HL-60 (cell line): ENCODE measurements at regions not wholly inside any gene's neighbourhood (a gene's known extent, or its start where the extent isn't known, plus 50 kb on each side); places are given as distances from the start of the nearest gene placed in this dataset.

ENCODE experiments used
- TF ChIP-seq, protein P1 (sequence below): IDR thresholded peaks from one replicate; pipeline ENCODE4 v1.5.1; 2011; ENCODE audit warnings: low read length, control low read depth, inconsistent platforms; ENCODE audit not compliant: insufficient read depth
- TF ChIP-seq, protein P2 (sequence below): IDR thresholded peaks from 2 replicates; pipeline ENCODE4 v1.6.1; 2012; ENCODE audit warnings: low read depth; ENCODE audit not compliant: insufficient replicate concordance

DNA sequence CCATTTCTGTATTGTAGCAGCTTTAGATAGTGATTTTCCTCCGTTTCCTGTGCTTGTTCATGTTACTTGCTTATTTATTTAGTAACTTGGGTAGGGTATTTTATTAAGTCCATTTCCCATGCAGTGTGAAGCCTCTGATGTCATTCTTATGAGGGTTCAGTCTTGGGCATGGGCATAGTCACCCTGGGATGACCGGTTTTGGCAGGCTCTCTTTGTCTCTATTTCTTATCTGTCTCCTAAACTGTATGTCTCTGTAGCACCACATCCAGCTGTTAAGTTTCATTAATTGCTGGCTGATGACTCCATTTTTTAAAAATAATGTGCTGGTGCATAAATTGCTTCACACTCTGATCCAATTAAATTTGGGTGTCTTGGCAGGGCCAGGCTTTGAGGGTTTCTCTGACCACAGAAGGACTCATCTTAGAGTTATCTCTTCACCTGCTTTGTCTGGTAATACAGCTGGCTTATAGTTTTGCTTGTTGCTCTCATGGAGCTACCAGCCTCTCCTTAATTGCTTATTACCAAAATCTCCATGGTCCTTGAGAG lies 173.3 kb upstream of the VLDLR start:
- TF ChIP-seq, protein P1, sequence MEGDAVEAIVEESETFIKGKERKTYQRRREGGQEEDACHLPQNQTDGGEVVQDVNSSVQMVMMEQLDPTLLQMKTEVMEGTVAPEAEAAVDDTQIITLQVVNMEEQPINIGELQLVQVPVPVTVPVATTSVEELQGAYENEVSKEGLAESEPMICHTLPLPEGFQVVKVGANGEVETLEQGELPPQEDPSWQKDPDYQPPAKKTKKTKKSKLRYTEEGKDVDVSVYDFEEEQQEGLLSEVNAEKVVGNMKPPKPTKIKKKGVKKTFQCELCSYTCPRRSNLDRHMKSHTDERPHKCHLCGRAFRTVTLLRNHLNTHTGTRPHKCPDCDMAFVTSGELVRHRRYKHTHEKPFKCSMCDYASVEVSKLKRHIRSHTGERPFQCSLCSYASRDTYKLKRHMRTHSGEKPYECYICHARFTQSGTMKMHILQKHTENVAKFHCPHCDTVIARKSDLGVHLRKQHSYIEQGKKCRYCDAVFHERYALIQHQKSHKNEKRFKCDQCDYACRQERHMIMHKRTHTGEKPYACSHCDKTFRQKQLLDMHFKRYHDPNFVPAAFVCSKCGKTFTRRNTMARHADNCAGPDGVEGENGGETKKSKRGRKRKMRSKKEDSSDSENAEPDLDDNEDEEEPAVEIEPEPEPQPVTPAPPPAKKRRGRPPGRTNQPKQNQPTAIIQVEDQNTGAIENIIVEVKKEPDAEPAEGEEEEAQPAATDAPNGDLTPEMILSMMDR: no peak
- TF ChIP-seq, protein P2, sequence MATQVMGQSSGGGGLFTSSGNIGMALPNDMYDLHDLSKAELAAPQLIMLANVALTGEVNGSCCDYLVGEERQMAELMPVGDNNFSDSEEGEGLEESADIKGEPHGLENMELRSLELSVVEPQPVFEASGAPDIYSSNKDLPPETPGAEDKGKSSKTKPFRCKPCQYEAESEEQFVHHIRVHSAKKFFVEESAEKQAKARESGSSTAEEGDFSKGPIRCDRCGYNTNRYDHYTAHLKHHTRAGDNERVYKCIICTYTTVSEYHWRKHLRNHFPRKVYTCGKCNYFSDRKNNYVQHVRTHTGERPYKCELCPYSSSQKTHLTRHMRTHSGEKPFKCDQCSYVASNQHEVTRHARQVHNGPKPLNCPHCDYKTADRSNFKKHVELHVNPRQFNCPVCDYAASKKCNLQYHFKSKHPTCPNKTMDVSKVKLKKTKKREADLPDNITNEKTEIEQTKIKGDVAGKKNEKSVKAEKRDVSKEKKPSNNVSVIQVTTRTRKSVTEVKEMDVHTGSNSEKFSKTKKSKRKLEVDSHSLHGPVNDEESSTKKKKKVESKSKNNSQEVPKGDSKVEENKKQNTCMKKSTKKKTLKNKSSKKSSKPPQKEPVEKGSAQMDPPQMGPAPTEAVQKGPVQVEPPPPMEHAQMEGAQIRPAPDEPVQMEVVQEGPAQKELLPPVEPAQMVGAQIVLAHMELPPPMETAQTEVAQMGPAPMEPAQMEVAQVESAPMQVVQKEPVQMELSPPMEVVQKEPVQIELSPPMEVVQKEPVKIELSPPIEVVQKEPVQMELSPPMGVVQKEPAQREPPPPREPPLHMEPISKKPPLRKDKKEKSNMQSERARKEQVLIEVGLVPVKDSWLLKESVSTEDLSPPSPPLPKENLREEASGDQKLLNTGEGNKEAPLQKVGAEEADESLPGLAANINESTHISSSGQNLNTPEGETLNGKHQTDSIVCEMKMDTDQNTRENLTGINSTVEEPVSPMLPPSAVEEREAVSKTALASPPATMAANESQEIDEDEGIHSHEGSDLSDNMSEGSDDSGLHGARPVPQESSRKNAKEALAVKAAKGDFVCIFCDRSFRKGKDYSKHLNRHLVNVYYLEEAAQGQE: no peak
